H1 (cell line): ENCODE measurements at regions not wholly inside any gene's neighbourhood (a gene's known extent, or its start where the extent isn't known, plus 50 kb on each side); places are given as distances from the start of the nearest gene placed in this dataset.

ENCODE experiments used
- CTCF ChIA-PET: fragments of 300-600 bp; sonication (Branson Sonifier 250); formaldehyde crosslinking; loops from one replicate; lab custom pipeline; 2021; ENCODE audit not compliant: partially characterized antibody; lab: Charles Lee
- POLR2A ChIA-PET: fragments of 300-600 bp; sonication (Branson Sonifier 250); formaldehyde crosslinking; loops from one replicate; lab custom pipeline; 2021; ENCODE audit warnings: inconsistent platforms; ENCODE audit not compliant: partially characterized antibody; lab: Charles Lee
- DNase-seq, 2 experiments: peaks; one replicate each; pipeline versions ENCODE4 v3.0.0 to v3.0.0-alpha.2; 2010 to 2022; ENCODE audit warnings: low spot score in 2 of 2, low read depth in 1 of 2, mixed read lengths in 1 of 2
- FAIRE-seq: peaks from 2 replicates; lab custom pipeline; 2011; peaks lifted over from hg19 to GRCh38; lab: Jason Lieb, UNC
- H2AFZ ChIP-seq: 2 replicates; pipeline ENCODE4 v1.8.1; 2012; ENCODE audit warnings: low read length, inconsistent platforms
- H2AK5ac ChIP-seq: 2 replicates; pipeline ENCODE4 v1.6.1; 2013; ENCODE audit warnings: low read depth, low read length
- H2BK120ac ChIP-seq: replicated peaks from 2 replicates; pipeline ENCODE3; 2013; ENCODE audit warnings: low read depth, low read length, inconsistent platforms
- H2BK12ac ChIP-seq: 2 replicates; pipeline ENCODE4 v1.6.1; 2013; ENCODE audit warnings: low read depth, low read length
- H2BK15ac ChIP-seq: 2 replicates; pipeline ENCODE4 v1.6.1; 2013; ENCODE audit warnings: low read length
- H2BK20ac ChIP-seq: 2 replicates; pipeline ENCODE4 v1.6.1; 2013; ENCODE audit warnings: low read length
- H2BK5ac ChIP-seq: 2 replicates; pipeline ENCODE4 v1.6.1; 2013; ENCODE audit warnings: low read depth, low read length
- H3K14ac ChIP-seq: 2 replicates; pipeline ENCODE4 v1.6.1; 2013; ENCODE audit warnings: inconsistent platforms; ENCODE audit not compliant: insufficient read length
- H3K18ac ChIP-seq: 2 replicates; pipeline ENCODE4 v1.6.1; 2013; ENCODE audit warnings: low read length; ENCODE audit errors: extremely low read depth
- H3K23ac ChIP-seq: 2 replicates; pipeline ENCODE4 v1.6.1; 2013; ENCODE audit warnings: inconsistent platforms; ENCODE audit not compliant: insufficient read length
- H3K23me2 ChIP-seq: 2 replicates; pipeline ENCODE4 v1.6.1; 2013; ENCODE audit warnings: low read depth, low read length
- H3K27ac ChIP-seq: 2 replicates; pipeline ENCODE4 v1.6.1; 2011; ENCODE audit warnings: low read depth, low read length, inconsistent platforms
- H3K27me3 ChIP-seq, 4 experiments: replicated peaks in 1 of 4; 1 replicate in 1 of 4; 2 replicates in 3 of 4; pipeline versions ENCODE4 v1.6.1 to v1.8.1; 2011 to 2013; ENCODE audit warnings: low read length in 3 of 4, mild to moderate bottlenecking in 3 of 4, inconsistent platforms in 2 of 4, mixed read lengths in 2 of 4, moderate library complexity in 1 of 4; ENCODE audit not compliant: control insufficient read depth in 3 of 4, insufficient read depth in 3 of 4; ENCODE audit errors: extremely low read depth in 1 of 4
- H3K36me3 ChIP-seq, 4 experiments: 2 replicates each; pipeline versions ENCODE4 v1.6.1 to v1.8.1; 2011 to 2013; ENCODE audit warnings: mild to moderate bottlenecking in 4 of 4, low read length in 3 of 4, moderate library complexity in 2 of 4, control low read depth in 1 of 4, inconsistent platforms in 1 of 4; ENCODE audit not compliant: insufficient read depth in 4 of 4, control insufficient read depth in 2 of 4
- H3K4ac ChIP-seq: replicated peaks from 2 replicates; pipeline ENCODE3; 2013; ENCODE audit warnings: low read length, low read depth, mixed read lengths, inconsistent platforms; ENCODE audit not compliant: insufficient read length
- H3K4me1 ChIP-seq, 4 experiments: replicated peaks in 1 of 4; 1 replicate in 1 of 4; 2 replicates in 3 of 4; pipeline versions ENCODE4 v1.6.1 to v1.8.1; 2011 to 2013; ENCODE audit warnings: low read length in 3 of 4, inconsistent platforms in 2 of 4, mixed read lengths in 1 of 4; ENCODE audit not compliant: insufficient read depth in 4 of 4, control insufficient read depth in 3 of 4
- H3K4me2 ChIP-seq, 2 experiments: 2 replicates each; pipeline versions ENCODE4 v1.6.1 to v1.8.1; 2011 to 2013; ENCODE audit warnings: low read depth in 2 of 2, low read length in 2 of 2, control low read depth in 1 of 2, inconsistent platforms in 1 of 2, mild to moderate bottlenecking in 1 of 2; ENCODE audit not compliant: insufficient read depth in 1 of 2
- H3K4me3 ChIP-seq, 4 experiments: fragments of 200-600, 300-600 bp in 1 of 4; sonication (generic), shearing (Covaris generic), sonication (Bioruptor Twin) in 1 of 4; 2 replicates each; pipeline versions ENCODE4 v1.5.1 to v1.8.1; 2011 to 2016; ENCODE audit warnings: low read length in 4 of 4, low read depth in 3 of 4, control low read depth in 2 of 4, inconsistent platforms in 2 of 4, mild to moderate bottlenecking in 2 of 4, mixed read lengths in 1 of 4, moderate library complexity in 1 of 4; ENCODE audit not compliant: insufficient read depth in 2 of 4; ENCODE audit errors: extremely low read depth in 1 of 4
- H3K56ac ChIP-seq: replicated peaks from 2 replicates; pipeline ENCODE3; 2013; ENCODE audit warnings: low read depth, mild to moderate bottlenecking, mixed read lengths, low read length, inconsistent platforms; ENCODE audit not compliant: insufficient read length
- H3K79me1 ChIP-seq: 2 replicates; pipeline ENCODE4 v1.6.1; 2013; ENCODE audit warnings: low read depth, low read length, control low read depth
- H3K79me2 ChIP-seq, 2 experiments: 2 replicates each; pipeline versions ENCODE4 v1.6.1 to v1.8.1; 2012 to 2013; ENCODE audit warnings: low read length in 2 of 2, mild to moderate bottlenecking in 2 of 2, inconsistent platforms in 1 of 2; ENCODE audit not compliant: insufficient read depth in 2 of 2, control insufficient read depth in 1 of 2
- H3K9ac ChIP-seq, 4 experiments: replicated peaks in 1 of 4; 1 replicate in 1 of 4; 2 replicates in 3 of 4; pipeline versions ENCODE4 v1.6.1 to v1.8.1; 2011 to 2013; ENCODE audit warnings: low read depth in 3 of 4, low read length in 3 of 4, control low read depth in 2 of 4, mild to moderate bottlenecking in 2 of 4, moderate library complexity in 2 of 4, inconsistent platforms in 1 of 4; ENCODE audit errors: extremely low read depth in 1 of 4
- H3K9me3 ChIP-seq, 2 experiments: 2 replicates each; pipeline versions ENCODE4 v1.6.1 to v1.8.1; 2012 to 2013; ENCODE audit warnings: mild to moderate bottlenecking in 2 of 2, moderate library complexity in 2 of 2, control low read depth in 1 of 2, inconsistent platforms in 1 of 2, low read depth in 1 of 2, low read length in 1 of 2, mixed read lengths in 1 of 2; ENCODE audit not compliant: insufficient read depth in 2 of 2
- H4K20me1 ChIP-seq, 2 experiments: replicated peaks in 1 of 2; 2 replicates each; pipeline versions ENCODE3 to v1.8.1; 2011 to 2013; ENCODE audit warnings: inconsistent platforms in 2 of 2, low read length in 2 of 2, mild to moderate bottlenecking in 1 of 2; ENCODE audit not compliant: insufficient read depth in 2 of 2, control insufficient read depth in 1 of 2
- H4K5ac ChIP-seq: 2 replicates; pipeline ENCODE4 v1.6.1; 2013; ENCODE audit warnings: low read length, low read depth, mixed read lengths, inconsistent platforms; ENCODE audit not compliant: insufficient read length
- H4K8ac ChIP-seq: 2 replicates; pipeline ENCODE4 v1.8.0; 2013; ENCODE audit warnings: mild to moderate bottlenecking, moderate library complexity, low read length, inconsistent platforms; ENCODE audit not compliant: insufficient read depth; ENCODE audit errors: extremely low read depth
- H4K91ac ChIP-seq: replicated peaks from 2 replicates; pipeline ENCODE3; 2013; ENCODE audit warnings: low read length, mixed read lengths, inconsistent platforms; ENCODE audit not compliant: insufficient read length
- ASH2L ChIP-seq: fragments of 200-600, 300-600 bp; sonication (generic); IDR thresholded peaks from one replicate; pipeline ENCODE4 v1.7.1; 2017; ENCODE audit warnings: low read length
- CBX5 ChIP-seq: fragments of 300-800, 300-1000 bp; sonication (generic); IDR thresholded peaks from 2 replicates; pipeline ENCODE4 v1.7.1; 2016; ENCODE audit warnings: antibody characterized with exemption, low read length, low read depth
- CBX8 ChIP-seq: fragments of 300-800, 300-1000 bp; sonication (generic); IDR thresholded peaks from 2 replicates; pipeline ENCODE4 v1.7.1; 2016; ENCODE audit warnings: low read depth, low read length, borderline replicate concordance
- CHD1 ChIP-seq: IDR thresholded peaks from 2 replicates; pipeline ENCODE4 v1.6.1; 2012; ENCODE audit warnings: low read depth, low read length, improper control_type of control experiment
- E2F6 ChIP-seq: IDR thresholded peaks from 2 replicates; pipeline ENCODE4 v1.6.1; 2012; ENCODE audit warnings: inconsistent platforms
- EZH2 ChIP-seq: fragments of 200-600 bp; sonication (generic); IDR thresholded peaks from 2 replicates; pipeline ENCODE4 v1.7.1; 2012; ENCODE audit warnings: low read depth, mild to moderate bottlenecking, moderate library complexity, low read length, inconsistent platforms; ENCODE audit not compliant: severe bottlenecking
- JUND ChIP-seq: IDR thresholded peaks from 2 replicates; pipeline ENCODE4 v1.6.1; 2011; ENCODE audit warnings: mild to moderate bottlenecking, improper control_type of control experiment, low read length
- PHF8 ChIP-seq: fragments of 200-600 bp; sonication (generic); conservative IDR thresholded peaks from 2 replicates; pipeline ENCODE4 v1.7.1; 2012; ENCODE audit warnings: low read depth, mild to moderate bottlenecking, inconsistent platforms, low read length, moderate library complexity
- POLR2A ChIP-seq, 2 experiments: IDR thresholded peaks; 1 replicate in 1 of 2; 2 replicates in 1 of 2; pipeline ENCODE4 v1.6.1; 2011; ENCODE audit warnings: low read depth in 2 of 2, low read length in 2 of 2, mild to moderate bottlenecking in 2 of 2; ENCODE audit errors: control extremely low read depth in 1 of 2
- SAP30 ChIP-seq: fragments of 300-600 bp; sonication (generic); IDR thresholded peaks from 2 replicates; pipeline ENCODE4 v1.7.1; 2012; ENCODE audit warnings: low read length, moderate library complexity, mild to moderate bottlenecking, inconsistent platforms; ENCODE audit not compliant: insufficient read depth, insufficient replicate concordance
- SIN3A ChIP-seq, 2 experiments: IDR thresholded peaks in 1 of 2; conservative IDR thresholded peaks in 1 of 2; 2 replicates each; pipeline ENCODE4 v1.6.1; 2011 to 2012; ENCODE audit warnings: low read length in 2 of 2, improper control_type of control experiment in 1 of 2, low read depth in 1 of 2, mild to moderate bottlenecking in 1 of 2
- SRF ChIP-seq: IDR thresholded peaks from 2 replicates; pipeline ENCODE4 v1.6.1; 2011; ENCODE audit warnings: mild to moderate bottlenecking, low read depth, low read length, moderate library complexity
- WGBS, 2 experiments: shearing (Covaris generic) in 1 of 2; methylation state at CpG; one replicate each; pipeline versions ENCODE4 v1.1.6 to v1.1.7; 2013 to 2015; ENCODE audit warnings: low lambda C conversion rate in 2 of 2, mixed read lengths in 2 of 2, inconsistent platforms in 1 of 2, low coverage in 1 of 2, missing lambda C conversion rate in 1 of 2; ENCODE audit not compliant: insufficient replicate concordance in 2 of 2, insufficient coverage in 1 of 2, insufficient read length in 1 of 2; ENCODE audit errors: extremely low coverage in 1 of 2, missing lambda C conversion rate in 1 of 2; 5-methylcytosine and 5-hydroxymethylcytosine counted together

GRCh38 chr5:56671571-56671970 lies 143.8 kb upstream of the MAP3K1 start:
- Histone ChIP-seq H3K18ac (no peak overlapping the region), H2BK15ac (no peak overlapping the region), H3K27me3 (peaks cover 0 to 6% (median 0%) of the 10 kb centered on the region in 4 experiments; a peak in 2 of 7 replicates), H3K27ac (no peak overlapping the region), H3K79me1 (no peaks in the 10 kb centered on the region), H4K20me1 (no peaks in the 10 kb centered on the region), H2BK20ac (peak overlapping the region; percentile 77; the same call in 1 of the 2 replicates), H2AFZ (no peak overlapping the region), H3K9ac (no peak overlapping the region), H3K23ac (no peak overlapping the region), H4K91ac (no peak overlapping the region), H3K14ac (no peak overlapping the region), H3K4me1 (peaks cover 11 to 20% (median 16%) of the 10 kb centered on the region in 4 experiments), H2BK5ac (no peak overlapping the region), H3K9me3 (no peaks in the 10 kb centered on the region), H3K4ac (no peak overlapping the region), H3K56ac (no peak overlapping the region), H4K8ac (no peak overlapping the region), H2BK12ac (no peak overlapping the region; the same call in 1 of the 2 replicates), H3K4me3 (no peak overlapping the region), H2BK120ac (no peak overlapping the region), H3K4me2 (peak overlapping the region in 1 of 2 experiments; percentile 37; a peak in 1 of 4 replicates), H3K23me2 (no peaks in the 10 kb centered on the region), H4K5ac (no peak overlapping the region), H2AK5ac (no peak overlapping the region), H3K36me3 (no peaks in the 10 kb centered on the region), H3K79me2 (no peaks in the 10 kb centered on the region)
- DNase-seq (no peak), FAIRE-seq (peak; percentile 7)
- TF ChIP-seq SIN3A (conservative IDR thresholded peaks at IDR 0.05 in 1 of 2, IDR thresholded peaks at IDR 0.05 in 1 of 2; ENCODE audit: low read depth in 1 of 2, low read length in 2 of 2) (no peak), EZH2 (no peak), PHF8 (no peak), SAP30 (no peak), CBX8 (no peak), POLR2A (IDR thresholded peaks at IDR 0.05; ENCODE audit: control extremely low read depth in 1 of 2, low read depth in 2 of 2, low read length in 2 of 2) (no peak), JUND (no peak), E2F6 (no peak), SRF (no peak), CHD1 (no peak), CBX5 (no peak), ASH2L (no peak)
- POLR2A ChIA-PET: interaction anchor here (0.9 to 1.0 kb wide), 2 partner anchors 9 to 29 kb away, joined by 3 read pairs; no protein-coding TSS in a partner anchor
- WGBS, 2 experiments: 68% methylated on average over 4 of the region's 4 CpGs; no CpG with 5 or more reads in 1 of the 2 experiments
- CTCF ChIA-PET: interaction anchor here (0.6 to 2.1 kb wide), 2 partner anchors 16 to 166 kb away, joined by 3 to 8 read pairs; no protein-coding TSS in a partner anchor
